Naive thymus-derived CD8-positive, alpha-beta T cell (primary cell): ENCODE measurements at regions not wholly inside any gene's neighbourhood (a gene's known extent, or its start where the extent isn't known, plus 50 kb on each side); places are given as distances from the start of the nearest gene placed in this dataset.
"Not testable (repeated sequence)": the region's sequence is repeated elsewhere in the genome, so short reads cannot be mapped to it uniquely, and the experiment has no call there.

Experiments
- ATAC-seq, 2 donors: fragments of 150-1000 bp; cut with Tn5 transposase in 1 of 2; sonication (Bioruptor Pico), chemical (Tn5 transposase) in 1 of 2; 1 replicate in 1 of 2; 2 replicates in 1 of 2; pipeline ENCODE4 v1.10.0; 2021; ENCODE audit warnings: mild to moderate bottlenecking in 2 of 2, moderate library complexity in 2 of 2
- POLR2A ChIA-PET: fragments of 350-600 bp; sonication (Branson Sonifier 250); formaldehyde crosslinking; loops from one replicate; lab custom pipeline; 2021; ENCODE audit warnings: antibody characterized with exemption; lab: Charles Lee
- DNase-seq, 10 donors: peaks; one replicate each; pipeline versions ENCODE4 v3.0.0 to v3.0.0-alpha.2; 2020 to 2022
- H3K27ac Mint-ChIP-seq, 10 donors: one replicate each; pipeline ENCODE4 v1.8.0; 2020 to 2022; ENCODE audit warnings: mild to moderate bottlenecking in 10 of 10, mixed read lengths in 10 of 10, moderate library complexity in 4 of 10, inconsistent platforms in 1 of 10
- H3K27me3 Mint-ChIP-seq, 5 donors: one replicate each; pipeline ENCODE4 v1.8.0; 2021 to 2022; ENCODE audit warnings: mixed read lengths in 5 of 5
- H3K36me3 Mint-ChIP-seq, 3 donors: one replicate each; pipeline ENCODE4 v1.8.0; 2020 to 2022; ENCODE audit warnings: mixed read lengths in 3 of 3, mild to moderate bottlenecking in 2 of 3, inconsistent platforms in 1 of 3
- H3K4me1 Mint-ChIP-seq, 4 donors: one replicate each; pipeline ENCODE4 v1.8.0; 2021 to 2022; ENCODE audit warnings: mixed read lengths in 4 of 4
- H3K4me3 Mint-ChIP-seq, 10 donors: one replicate each; pipeline ENCODE4 v1.8.0; 2020 to 2022; ENCODE audit warnings: mild to moderate bottlenecking in 10 of 10, mixed read lengths in 10 of 10, moderate library complexity in 6 of 10, inconsistent platforms in 1 of 10
- H3K9me3 Mint-ChIP-seq, 9 donors: one replicate each; pipeline ENCODE4 v1.8.0; 2020 to 2022; ENCODE audit warnings: mixed read lengths in 9 of 9, mild to moderate bottlenecking in 3 of 9, inconsistent platforms in 1 of 9, moderate library complexity in 1 of 9

GRCh38 chr1:80369780-80370179 is 1363.2 kb upstream of the ADGRL4 start:
- DNase-seq (no peak), ATAC-seq (no peak)
- H3K27me3 Mint-ChIP-seq: no peaks in the 10 kb centered on the region
- H3K4me3 Mint-ChIP-seq: peak overlapping the region in 1 of 10 donors; percentile 26
- no peaks in the 10 kb centered on the region for H3K36me3 Mint-ChIP-seq
- peaks cover 0 to 19% (median 8%) of the 10 kb centered on the region in 9 donors for H3K9me3 Mint-ChIP-seq
- POLR2A ChIA-PET: no interaction called here
- no peak overlapping the region for H3K27ac Mint-ChIP-seq
- no peaks in the 10 kb centered on the region for H3K4me1 Mint-ChIP-seq

- Mint-ChIP-seq H3K4me1 (no peaks in the 10 kb centered on the region), H3K4me3 (no peak overlapping the region), H3K9me3 (peaks cover 0 to 17% (median 8%) of the 10 kb centered on the region in 9 donors), H3K27me3 (no peaks in the 10 kb centered on the region), H3K27ac (no peak overlapping the region), H3K36me3 (no peaks in the 10 kb centered on the region)
- DNase-seq (no peak), ATAC-seq (no peak)
- POLR2A ChIA-PET: no interaction called here
Observed at GRCh38 chr1:80367058-80367457, 1360.5 kb upstream of the ADGRL4 start.

GRCh38 chr1:80365359-80366021 is 1359.0 kb upstream of the ADGRL4 start:
- Mint-ChIP-seq H3K9me3 (peaks cover 5 to 20% (median 10%) of the 10 kb centered on the region in 9 donors), H3K4me3 (no peak overlapping the region), H3K4me1 (no peaks in the 10 kb centered on the region), H3K36me3 (no peaks in the 10 kb centered on the region), H3K27me3 (no peaks in the 10 kb centered on the region), H3K27ac (no peak overlapping the region)
- no peak for DNase-seq
- ATAC-seq: no peak
- POLR2A ChIA-PET: no interaction called here

GRCh38 chr1:80363689-80364475 is 1357.4 kb upstream of the ADGRL4 start:
- no peaks in the 10 kb centered on the region for H3K36me3 Mint-ChIP-seq
- POLR2A ChIA-PET: no interaction called here
- H3K9me3 Mint-ChIP-seq: peaks cover 5 to 27% (median 11%) of the 10 kb centered on the region in 9 donors
- DNase-seq (no peak), ATAC-seq (no peak)
- no peaks in the 10 kb centered on the region for H3K27me3 Mint-ChIP-seq
- no peaks in the 10 kb centered on the region for H3K4me1 Mint-ChIP-seq
- no peak overlapping the region for H3K27ac Mint-ChIP-seq
- no peak overlapping the region for H3K4me3 Mint-ChIP-seq

GRCh38 chr1:80359666-80360065 is 1353.1 kb upstream of the ADGRL4 start:
- H3K4me1 Mint-ChIP-seq: no peaks in the 10 kb centered on the region
- H3K9me3 Mint-ChIP-seq: peaks cover 0 to 27% (median 12%) of the 10 kb centered on the region in 9 donors
- ATAC-seq (no peak), DNase-seq (no peak)
- no peak overlapping the region for H3K4me3 Mint-ChIP-seq
- H3K27me3 Mint-ChIP-seq: no peaks in the 10 kb centered on the region
- no peak overlapping the region for H3K27ac Mint-ChIP-seq
- no peaks in the 10 kb centered on the region for H3K36me3 Mint-ChIP-seq
- POLR2A ChIA-PET: no interaction called here

- Mint-ChIP-seq H3K4me3 (no peak overlapping the region), H3K9me3 (peaks cover 0 to 22% (median 9%) of the 10 kb centered on the region in 9 donors), H3K27me3 (no peaks in the 10 kb centered on the region), H3K27ac (no peak overlapping the region), H3K36me3 (peaks cover 0 to 4% (median 0%) of the 10 kb centered on the region in 3 donors), H3K4me1 (no peaks in the 10 kb centered on the region)
- ATAC-seq: no peak
- POLR2A ChIA-PET: no interaction called here
- DNase-seq: no peak
Observed at GRCh38 chr1:80349218-80349617, 1342.7 kb upstream of the ADGRL4 start.

GRCh38 chr1:80341021-80341420 is 1334.5 kb upstream of the ADGRL4 start:
- Mint-ChIP-seq H3K27me3 (no peaks in the 10 kb centered on the region), H3K4me3 (no peak overlapping the region), H3K4me1 (no peaks in the 10 kb centered on the region), H3K27ac (no peak overlapping the region), H3K9me3 (peaks cover 7 to 49% (median 25%) of the 10 kb centered on the region in 9 donors), H3K36me3 (peaks cover 0 to 5% (median 0%) of the 10 kb centered on the region in 3 donors)
- POLR2A ChIA-PET: no interaction called here
- ATAC-seq (no peak), DNase-seq (no peak)

- POLR2A ChIA-PET: no interaction called here
- ATAC-seq (no peak), DNase-seq (no peak)
- H3K27ac Mint-ChIP-seq: no peak overlapping the region
- no peaks in the 10 kb centered on the region for H3K36me3 Mint-ChIP-seq
- no peaks in the 10 kb centered on the region for H3K27me3 Mint-ChIP-seq
- no peaks in the 10 kb centered on the region for H3K4me1 Mint-ChIP-seq
- peaks cover 0 to 13% (median 3%) of the 10 kb centered on the region in 9 donors for H3K9me3 Mint-ChIP-seq
- no peak overlapping the region for H3K4me3 Mint-ChIP-seq
Observed at GRCh38 chr1:80318108-80318507, 1311.6 kb upstream of the ADGRL4 start.

GRCh38 chr1:80310703-80311245 is 1304.2 kb upstream of the ADGRL4 start:
- H3K27me3 Mint-ChIP-seq: no peaks in the 10 kb centered on the region
- H3K9me3 Mint-ChIP-seq: peaks cover 0 to 21% (median 5%) of the 10 kb centered on the region in 9 donors
- ATAC-seq: no peak
- H3K36me3 Mint-ChIP-seq: no peaks in the 10 kb centered on the region
- no peak for DNase-seq
- POLR2A ChIA-PET: no interaction called here
- H3K27ac Mint-ChIP-seq: no peak overlapping the region
- H3K4me3 Mint-ChIP-seq: no peak overlapping the region
- H3K4me1 Mint-ChIP-seq: no peaks in the 10 kb centered on the region

GRCh38 chr1:80305466-80305865 is 1298.9 kb upstream of the ADGRL4 start:
- DNase-seq: no peak
- no peak for ATAC-seq
- H3K4me1 Mint-ChIP-seq: no peaks in the 10 kb centered on the region
- H3K9me3 Mint-ChIP-seq: peaks cover 0 to 21% (median 3%) of the 10 kb centered on the region in 9 donors
- no peaks in the 10 kb centered on the region for H3K36me3 Mint-ChIP-seq
- no peaks in the 10 kb centered on the region for H3K27me3 Mint-ChIP-seq
- POLR2A ChIA-PET: no interaction called here
- H3K4me3 Mint-ChIP-seq: no peak overlapping the region
- H3K27ac Mint-ChIP-seq: no peak overlapping the region

- Mint-ChIP-seq H3K4me1 (no peaks in the 10 kb centered on the region), H3K9me3 (peaks cover 2 to 22% (median 10%) of the 10 kb centered on the region in 9 donors), H3K27me3 (no peaks in the 10 kb centered on the region), H3K4me3 (no peak overlapping the region), H3K36me3 (no peaks in the 10 kb centered on the region), H3K27ac (no peak overlapping the region)
- POLR2A ChIA-PET: no interaction called here
- ATAC-seq: no peak
- DNase-seq: no peak
Observed at GRCh38 chr1:80293818-80294217, 1287.3 kb upstream of the ADGRL4 start.

- DNase-seq, H3K4me1 Mint-ChIP-seq, H3K27me3 Mint-ChIP-seq, H3K36me3 Mint-ChIP-seq, POLR2A ChIA-PET, ATAC-seq, H3K27ac Mint-ChIP-seq, H3K4me3 Mint-ChIP-seq: not testable (repeated sequence)
- peaks cover 0 to 24% (median 11%) of the 10 kb centered on the region in 9 donors for H3K9me3 Mint-ChIP-seq
Observed at GRCh38 chr1:80288750-80289149, 1282.2 kb upstream of the ADGRL4 start.

- POLR2A ChIA-PET: no interaction called here
- H3K9me3 Mint-ChIP-seq: peaks cover 0 to 37% (median 11%) of the 10 kb centered on the region in 9 donors
- H3K36me3 Mint-ChIP-seq: no peaks in the 10 kb centered on the region
Observed at GRCh38 chr1:80282536-80282935, 1276.0 kb upstream of the ADGRL4 start.

More at GRCh38 chr1:80282536-80282935, 1276.0 kb upstream of the ADGRL4 start:
- no peak for DNase-seq
- Mint-ChIP-seq H3K4me3 (no peak overlapping the region), H3K4me1 (no peaks in the 10 kb centered on the region), H3K27ac (no peak overlapping the region), H3K27me3 (no peaks in the 10 kb centered on the region)
- no peak for ATAC-seq
